Left cardiac atrium (tissue), 4 donors: ENCODE measurements at regions not wholly inside any gene's neighbourhood (a gene's known extent, or its start where the extent isn't known, plus 50 kb on each side); places are given as distances from the start of the nearest gene placed in this dataset.

Experiments
- ATAC-seq, 2 donors: fragments of 200-7000 bp; cut with Tn5 transposase; one replicate each; pipeline ENCODE4 v1.9.1; 2020; ENCODE audit warnings: mild to moderate bottlenecking in 2 of 2, moderate library complexity in 2 of 2
- DNase-seq: peaks from one replicate; pipeline ENCODE4 v3.0.0-alpha.2; 2020
- intact Hi-C, 2 donors: fragments of 100-400 bp; cut with DNase I; formaldehyde crosslinking; loops; one replicate each; pipeline versions ENCODE4 v1.14.1 to v1.15.1; 2022 to 2023
- donor health status: DM: no; HTN: yes; CAD: no.
- donor health status: DM: no; HTN: yes; CAD: no; lungs with severe emphysema.
- donor health status: DM: yes; HTN: yes; CAD: no.
- donor health status: Dilated cardiomyopathy.

DNA sequence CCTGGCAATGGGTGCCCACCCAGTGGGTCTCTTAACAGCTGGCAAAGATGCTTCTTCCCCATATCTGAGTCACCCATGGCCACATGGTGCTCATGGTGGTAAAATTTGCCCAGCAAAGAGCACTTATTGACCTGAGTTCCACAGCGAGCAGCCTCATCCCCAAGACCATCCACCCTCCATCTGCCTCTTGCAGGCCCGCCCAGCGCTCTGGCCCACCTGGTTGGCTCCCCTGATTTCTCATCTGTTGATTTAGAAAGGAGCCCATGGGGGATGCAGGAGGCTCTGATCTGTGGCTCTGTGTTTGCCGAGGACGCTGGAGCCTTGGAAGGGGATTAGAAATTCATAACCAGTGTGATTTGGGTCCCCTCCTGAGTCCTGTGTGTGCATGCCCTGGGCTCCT, 657.5 kb downstream of the PTPRU start:
- no peak for DNase-seq
- intact Hi-C loops: no loop called here
- ATAC-seq: no peak

DNA sequence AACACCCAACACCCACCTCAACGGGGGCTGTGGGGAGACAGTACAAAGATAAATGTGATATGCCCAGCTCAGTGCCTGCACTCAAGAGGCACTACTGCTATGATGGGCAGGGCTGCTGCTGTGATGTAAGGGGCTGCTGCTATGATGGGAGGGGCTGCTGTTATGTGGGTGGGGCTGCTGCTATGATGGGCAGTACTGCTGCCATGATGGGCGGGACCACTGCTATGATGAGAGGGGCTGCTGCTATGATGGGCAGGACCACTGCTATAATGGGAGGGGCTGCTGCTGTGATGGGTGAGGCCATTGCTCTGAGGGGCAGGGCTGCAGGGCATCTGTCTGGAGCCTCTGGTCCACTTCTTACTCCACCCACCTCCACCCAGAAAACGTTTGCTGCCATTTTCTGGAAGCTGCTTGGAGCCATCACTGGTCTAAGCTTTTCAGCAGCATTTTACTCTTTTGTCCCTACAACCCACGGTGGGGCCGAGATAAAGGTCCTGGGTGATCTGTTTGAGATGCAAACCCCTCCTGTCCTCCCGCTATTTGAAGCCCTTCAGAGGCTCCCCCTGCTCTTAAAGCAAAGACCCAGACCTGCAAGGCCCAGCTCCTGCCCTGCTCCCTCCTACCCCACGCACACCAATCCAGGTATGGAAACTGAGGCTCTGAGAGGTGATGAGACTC, 656.9 kb downstream of the PTPRU start:
- ATAC-seq (no peak), DNase-seq (no peak)
- intact Hi-C loops: no loop called here

DNA sequence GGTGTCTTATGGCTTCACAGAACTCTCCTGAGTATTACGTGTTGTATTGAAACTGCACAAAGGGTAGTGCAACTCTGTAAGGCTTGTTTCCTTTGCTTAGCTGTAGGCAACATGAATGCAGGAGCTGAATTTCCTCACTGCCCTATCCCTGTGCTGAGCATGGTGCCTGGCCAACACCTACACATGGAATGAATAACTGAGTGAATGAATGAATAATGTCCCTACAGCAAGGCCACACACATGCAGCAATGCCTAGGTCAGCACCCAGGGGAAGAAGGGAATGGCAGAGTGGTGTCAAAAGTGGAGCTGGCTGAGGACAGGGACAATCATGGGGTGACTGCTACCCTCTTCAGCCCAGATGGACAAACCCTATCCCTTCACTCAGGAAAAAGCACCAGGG, 655.9 kb downstream of the PTPRU start:
- DNase-seq (no peak), ATAC-seq (no peak)
- intact Hi-C loops: no loop called here

DNA sequence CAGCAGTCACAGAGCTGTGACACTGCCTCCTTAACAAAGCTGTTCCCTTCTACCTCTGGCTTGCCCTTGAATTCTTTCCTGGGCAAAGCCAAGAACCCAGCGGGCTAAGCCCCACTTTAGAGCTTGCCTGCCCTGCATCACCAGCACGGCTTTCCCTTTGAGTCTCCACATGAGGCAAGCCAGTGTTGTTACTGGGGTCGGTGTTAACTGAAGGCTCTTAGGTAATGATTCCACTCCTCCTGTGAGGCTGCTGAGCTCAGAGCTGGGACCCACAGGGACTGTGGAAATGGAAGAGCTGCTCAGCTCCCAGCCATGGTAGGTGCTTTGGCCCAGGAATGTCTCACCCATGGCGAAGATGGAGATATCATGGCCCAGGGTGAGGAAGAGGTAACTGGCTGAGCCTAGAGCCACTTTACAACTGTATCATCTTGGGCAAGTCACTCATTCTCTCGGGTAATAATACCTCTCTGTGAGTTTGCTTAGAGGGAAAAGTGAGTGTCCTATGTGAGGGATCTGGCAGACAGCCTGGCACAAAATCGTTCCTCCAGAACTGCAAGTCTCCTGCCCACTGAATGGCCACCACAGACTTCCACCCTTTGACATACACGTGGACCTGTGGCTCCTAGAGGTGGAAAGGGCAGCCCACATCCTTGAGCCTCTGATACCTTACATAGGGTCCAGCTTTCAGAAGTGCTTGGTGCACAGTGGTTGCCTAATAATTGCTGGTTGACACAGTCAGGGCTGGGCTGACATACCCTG, 654.1 kb downstream of the PTPRU start:
- intact Hi-C loops: no loop called here
- no peak for DNase-seq
- ATAC-seq: no peak

GRCh38 chr1:29889776-29890175, 653.5 kb downstream of the PTPRU start:
- ATAC-seq (no peak), DNase-seq (no peak)
- intact Hi-C loops: no loop called here

- ATAC-seq (no peak), DNase-seq (no peak)
- intact Hi-C loops: no loop called here
These were observed 648.4 kb downstream of the PTPRU start for GRCh38 chr1:29884740-29885139.

DNA sequence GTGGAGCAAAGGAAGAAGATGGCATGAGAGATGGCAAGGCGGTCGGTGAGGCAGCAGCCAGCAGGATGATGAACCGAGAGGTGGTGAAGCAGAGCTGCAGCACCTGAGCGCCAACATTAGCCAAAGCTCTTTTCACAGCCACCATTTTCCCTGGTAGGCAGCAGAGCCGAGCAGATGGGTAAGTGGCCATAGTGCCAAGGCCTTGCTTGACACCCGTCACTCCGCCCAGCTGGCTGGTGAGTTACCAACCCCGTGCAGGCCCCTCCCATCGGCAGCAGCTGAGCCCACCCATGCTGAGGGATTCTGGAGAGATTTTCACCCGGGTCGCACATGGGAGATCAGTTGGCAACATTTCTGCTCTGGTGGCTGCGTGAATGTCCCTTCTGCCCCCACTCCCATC, 647.7 kb downstream of the PTPRU start:
- no peak for DNase-seq
- intact Hi-C loops: no loop called here
- no peak for ATAC-seq

- ATAC-seq (no peak), DNase-seq (no peak)
- intact Hi-C loops: no loop called here
These were observed 647.1 kb downstream of the PTPRU start for GRCh38 chr1:29883411-29883832.

DNA sequence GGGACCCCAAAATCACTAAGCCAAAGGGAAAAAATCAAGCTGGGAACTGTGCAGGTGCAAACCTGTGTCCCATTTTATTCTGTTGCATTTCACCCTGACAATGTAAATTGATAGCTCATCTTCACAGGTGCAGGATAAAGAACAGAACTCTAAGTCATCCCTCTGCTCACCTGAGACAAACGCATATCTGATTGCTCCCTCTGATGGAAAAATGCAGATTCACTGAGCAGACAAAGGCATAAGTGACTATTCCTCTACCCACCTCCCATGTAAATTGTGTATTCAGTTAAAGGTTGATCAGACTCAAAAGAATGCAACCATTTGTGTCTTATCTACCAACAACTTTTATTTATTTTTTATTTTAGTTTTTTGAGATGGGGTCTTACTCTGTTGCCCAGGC, 644.2 kb downstream of the PTPRU start:
- ATAC-seq (no peak), DNase-seq (no peak)
- intact Hi-C loops: no loop called here

GRCh38 chr1:29879217-29879616, 642.9 kb downstream of the PTPRU start:
- DNase-seq (no peak), ATAC-seq (no peak)
- intact Hi-C loops: no loop called here

DNA sequence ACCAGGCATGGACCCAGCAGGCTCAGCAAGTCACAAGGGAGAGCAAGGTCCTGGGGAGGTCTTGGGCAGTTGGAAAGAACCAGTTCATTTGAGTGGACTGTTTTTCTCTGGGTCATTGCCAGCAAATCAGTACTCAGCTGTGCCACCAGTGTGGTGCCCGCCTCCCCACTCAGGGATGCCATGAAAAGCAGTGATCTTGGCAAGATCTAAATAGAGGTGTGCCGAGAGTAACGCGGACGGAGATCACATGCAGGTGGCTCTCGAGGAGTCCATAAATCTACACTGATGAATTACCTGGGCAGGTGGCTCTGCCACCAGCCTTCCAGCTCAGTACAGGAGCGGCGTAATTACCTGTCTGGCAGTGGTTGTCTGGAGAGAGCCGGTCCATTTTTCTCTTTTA, 642.2 kb downstream of the PTPRU start:
- ATAC-seq (no peak), DNase-seq (no peak)
- intact Hi-C loops: no loop called here

GRCh38 chr1:29876902-29877301, 640.6 kb downstream of the PTPRU start:
- intact Hi-C loops: no loop called here
- ATAC-seq: no peak
- DNase-seq: no peak

GRCh38 chr1:29876441-29876840, 640.1 kb downstream of the PTPRU start:
- DNase-seq (no peak), ATAC-seq (no peak)
- intact Hi-C loops: no loop called here

DNA sequence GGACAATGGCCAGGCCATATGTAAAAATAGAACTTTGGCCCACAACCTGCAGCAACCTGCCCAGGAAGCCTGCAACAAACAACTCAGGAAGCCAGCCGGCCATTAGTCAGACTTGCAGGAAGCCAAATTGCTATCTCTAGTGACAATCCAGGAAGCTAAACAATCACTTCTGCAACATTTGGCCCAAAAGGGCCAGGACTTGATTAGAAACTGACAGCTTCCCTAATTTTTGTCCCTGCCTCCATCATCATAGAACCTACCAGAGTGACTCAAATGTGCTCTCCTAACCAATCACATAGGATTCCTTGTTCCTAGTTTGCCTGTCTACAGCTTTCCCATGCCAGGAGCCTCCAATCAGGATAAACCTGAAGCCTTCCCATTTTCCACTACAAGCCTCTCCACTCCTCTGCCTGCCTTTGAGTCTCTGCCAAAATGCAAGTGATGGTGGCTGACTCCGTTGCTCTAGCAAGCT, 639.3 kb downstream of the PTPRU start:
- ATAC-seq (peak in 1 of 2 donors; percentile 77), DNase-seq (no peak)
- intact Hi-C loops: no loop called here

DNA sequence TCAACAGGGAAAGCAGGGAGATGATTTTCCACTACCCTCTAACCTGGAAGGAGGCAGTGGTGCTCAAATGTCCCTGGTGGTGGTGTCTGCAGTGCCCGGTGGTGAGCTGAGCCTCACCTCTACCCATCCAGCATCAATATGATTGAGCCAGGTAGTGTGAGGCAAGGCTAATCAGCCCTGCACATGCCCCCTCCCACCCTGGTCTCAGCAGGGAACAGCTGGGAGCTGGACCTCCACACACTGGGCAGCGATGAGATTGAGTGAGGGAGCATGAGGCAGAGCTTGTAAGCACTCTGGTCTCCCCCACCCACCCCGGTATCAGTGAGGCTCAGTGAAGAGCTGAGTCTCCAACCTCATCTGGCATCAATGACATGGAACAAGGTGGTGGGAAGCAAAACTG, 634.3 kb downstream of the PTPRU start:
- no peak for ATAC-seq
- DNase-seq: no peak
- intact Hi-C loops: no loop called here

- ATAC-seq (no peak), DNase-seq (no peak)
- intact Hi-C loops: no loop called here
These were observed 633.5 kb downstream of the PTPRU start for GRCh38 chr1:29869802-29870201.

GRCh38 chr1:29868944-29869343, 632.6 kb downstream of the PTPRU start:
- intact Hi-C loops: no loop called here
- ATAC-seq: no peak

GRCh38 chr1:29868096-29868495, 631.8 kb downstream of the PTPRU start:
- intact Hi-C loops: no loop called here
- DNase-seq (no peak), ATAC-seq (no peak)

More at GRCh38 chr1:29868944-29869343, 632.6 kb downstream of the PTPRU start:
- DNase-seq: no peak

DNA sequence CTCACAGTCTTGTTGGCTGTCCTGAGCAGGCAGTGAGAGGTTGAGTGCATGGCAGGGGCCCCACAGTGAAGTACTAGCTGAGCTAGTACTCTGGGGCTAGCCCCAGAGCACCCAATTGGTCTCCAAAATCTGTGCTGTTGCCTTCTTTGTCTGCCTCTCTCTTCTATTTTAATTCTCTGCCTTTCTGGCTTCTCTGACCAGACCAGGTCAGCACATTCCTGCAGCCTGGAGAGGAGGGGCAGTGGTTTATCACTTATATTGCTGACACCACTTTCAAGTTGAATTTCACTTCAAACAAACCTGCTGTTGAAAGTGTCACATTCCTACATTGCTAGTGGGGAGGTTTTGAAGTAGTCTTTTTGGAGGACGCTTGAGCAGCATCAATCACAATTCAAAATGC, 628.7 kb downstream of the PTPRU start:
- no peak for ATAC-seq
- intact Hi-C loops: no loop called here

GRCh38 chr1:29864431-29865022, 628.2 kb downstream of the PTPRU start:
- no peak for ATAC-seq
- DNase-seq: no peak
- intact Hi-C loops: no loop called here

More for the DNA sequence above, 628.7 kb downstream of the PTPRU start:
- no peak for DNase-seq

- DNase-seq (no peak), ATAC-seq (no peak)
- intact Hi-C loops: no loop called here
These were observed 625.6 kb downstream of the PTPRU start for GRCh38 chr1:29861922-29862321.
